Mammary epithelial cell (primary cell): ENCODE measurements at regions not wholly inside any gene's neighbourhood (a gene's known extent, or its start where the extent isn't known, plus 50 kb on each side); places are given as distances from the start of the nearest gene placed in this dataset.

Source experiments
- EZH2 ChIP-seq: IDR thresholded peaks from 2 replicates; pipeline ENCODE4 v1.6.1; 2012; ENCODE audit warnings: low read length, inconsistent platforms, borderline replicate concordance
- TF ChIP-seq, protein P1 (sequence below), 2 donors: IDR thresholded peaks in 1 of 2; conservative IDR thresholded peaks in 1 of 2; 2 replicates each; pipeline ENCODE4 v1.5.1; 2011 to 2012; ENCODE audit warnings: inconsistent platforms in 2 of 2, low read length in 2 of 2, mild to moderate bottlenecking in 2 of 2, control low read depth in 1 of 2, low read depth in 1 of 2; ENCODE audit not compliant: insufficient read depth in 1 of 2; ENCODE audit errors: extremely low read depth in 1 of 2

DNA sequence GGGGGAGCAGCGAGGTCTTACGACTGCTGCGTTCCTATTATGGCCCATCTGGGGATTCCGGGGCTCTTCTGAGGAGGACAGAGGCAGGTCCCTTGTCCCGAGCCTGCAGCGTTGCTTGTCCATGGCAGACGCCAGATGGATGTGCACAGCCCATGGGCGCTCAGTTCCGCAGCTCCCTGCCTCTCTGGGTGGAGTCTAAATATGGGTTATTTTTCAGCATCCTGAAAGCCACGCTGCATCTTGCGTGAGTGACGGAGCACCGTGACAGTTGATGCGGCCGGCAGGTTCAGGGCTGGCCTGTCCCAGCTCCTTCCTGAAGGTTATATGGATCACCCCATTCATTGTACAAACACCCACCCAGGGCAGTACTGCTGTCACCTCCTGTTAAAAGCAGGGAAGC, 1169.4 kb downstream of the BRD1 start:
- TF ChIP-seq, protein P1, sequence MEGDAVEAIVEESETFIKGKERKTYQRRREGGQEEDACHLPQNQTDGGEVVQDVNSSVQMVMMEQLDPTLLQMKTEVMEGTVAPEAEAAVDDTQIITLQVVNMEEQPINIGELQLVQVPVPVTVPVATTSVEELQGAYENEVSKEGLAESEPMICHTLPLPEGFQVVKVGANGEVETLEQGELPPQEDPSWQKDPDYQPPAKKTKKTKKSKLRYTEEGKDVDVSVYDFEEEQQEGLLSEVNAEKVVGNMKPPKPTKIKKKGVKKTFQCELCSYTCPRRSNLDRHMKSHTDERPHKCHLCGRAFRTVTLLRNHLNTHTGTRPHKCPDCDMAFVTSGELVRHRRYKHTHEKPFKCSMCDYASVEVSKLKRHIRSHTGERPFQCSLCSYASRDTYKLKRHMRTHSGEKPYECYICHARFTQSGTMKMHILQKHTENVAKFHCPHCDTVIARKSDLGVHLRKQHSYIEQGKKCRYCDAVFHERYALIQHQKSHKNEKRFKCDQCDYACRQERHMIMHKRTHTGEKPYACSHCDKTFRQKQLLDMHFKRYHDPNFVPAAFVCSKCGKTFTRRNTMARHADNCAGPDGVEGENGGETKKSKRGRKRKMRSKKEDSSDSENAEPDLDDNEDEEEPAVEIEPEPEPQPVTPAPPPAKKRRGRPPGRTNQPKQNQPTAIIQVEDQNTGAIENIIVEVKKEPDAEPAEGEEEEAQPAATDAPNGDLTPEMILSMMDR (conservative IDR thresholded peaks at IDR 0.05 in 1 of 2, IDR thresholded peaks at IDR 0.05 in 1 of 2; ENCODE audit: extremely low read depth in 1 of 2, insufficient read depth in 1 of 2, low read depth in 1 of 2, low read length in 2 of 2): no peak
- no peak for TF ChIP-seq EZH2
